Activated CD4-positive, alpha-beta T cell treated with anti-CD3 and anti-CD28 coated beads, Interleukin-2, amount 10 ng/mL, durations not matched to agents 7 days and 5 days (primary cell): ENCODE measurements at regions not wholly inside any gene's neighbourhood (a gene's known extent, or its start where the extent isn't known, plus 50 kb on each side); places are given as distances from the start of the nearest gene placed in this dataset.
"Not testable (repeated sequence)": the region's sequence is repeated elsewhere in the genome, so short reads cannot be mapped to it uniquely, and the experiment has no call there.

Experiments used
- CTCF ChIA-PET: fragments of 350-600 bp; sonication (Branson Sonifier 250); formaldehyde crosslinking; loops from one replicate; lab custom pipeline; 2021; ENCODE audit warnings: antibody characterized with exemption; lab: Charles Lee
- POLR2A ChIA-PET: fragments of 350-600 bp; sonication (Branson Sonifier 250); formaldehyde crosslinking; loops from one replicate; lab custom pipeline; 2021; ENCODE audit warnings: antibody characterized with exemption; lab: Charles Lee
- DNase-seq: peaks from one replicate; pipeline ENCODE4 v3.0.0-alpha.2; 2020
- H3K27ac Mint-ChIP-seq: one replicate; pipeline ENCODE4 v1.8.0; 2021; ENCODE audit warnings: mild to moderate bottlenecking, moderate library complexity, mixed read lengths
- H3K27me3 Mint-ChIP-seq: one replicate; pipeline ENCODE4 v1.8.0; 2021; ENCODE audit warnings: mixed read lengths
- H3K36me3 Mint-ChIP-seq: one replicate; pipeline ENCODE4 v1.8.0; 2021; ENCODE audit warnings: low read depth, mixed read lengths
- H3K4me1 Mint-ChIP-seq: one replicate; pipeline ENCODE4 v1.8.0; 2021; ENCODE audit warnings: mixed read lengths
- H3K4me3 Mint-ChIP-seq: one replicate; pipeline ENCODE4 v1.8.0; 2021; ENCODE audit warnings: mild to moderate bottlenecking, moderate library complexity, mixed read lengths
- H3K9me3 Mint-ChIP-seq: one replicate; pipeline ENCODE4 v1.8.0; 2021; ENCODE audit warnings: mixed read lengths

GRCh38 chrX:3409936-3410335, 63.5 kb upstream of the MXRA5 start:
- H3K36me3 Mint-ChIP-seq, DNase-seq, POLR2A ChIA-PET, H3K27me3 Mint-ChIP-seq, H3K9me3 Mint-ChIP-seq, H3K4me3 Mint-ChIP-seq, H3K4me1 Mint-ChIP-seq, CTCF ChIA-PET, H3K27ac Mint-ChIP-seq: not testable (repeated sequence)

- Mint-ChIP-seq H3K36me3 (no peaks in the 10 kb centered on the region), H3K27ac (no peak overlapping the region), H3K9me3 (no peaks in the 10 kb centered on the region), H3K4me1 (no peaks in the 10 kb centered on the region), H3K27me3 (no peaks in the 10 kb centered on the region), H3K4me3 (no peak overlapping the region)
- no peak for DNase-seq
- CTCF ChIA-PET: no interaction called here
- POLR2A ChIA-PET: no interaction called here
Measured at GRCh38 chrX:3407781-3408180, 61.3 kb upstream of the MXRA5 start.

GRCh38 chrX:3407121-3407520, 60.7 kb upstream of the MXRA5 start:
- Mint-ChIP-seq H3K27ac (no peak overlapping the region), H3K4me1 (no peaks in the 10 kb centered on the region), H3K27me3 (no peaks in the 10 kb centered on the region), H3K36me3 (no peaks in the 10 kb centered on the region), H3K9me3 (no peaks in the 10 kb centered on the region), H3K4me3 (no peak overlapping the region)
- ChIA-PET POLR2A (no interaction called here), CTCF (no interaction called here)
- no peak for DNase-seq

- Mint-ChIP-seq H3K27ac (no peak overlapping the region), H3K36me3 (no peaks in the 10 kb centered on the region), H3K27me3 (no peaks in the 10 kb centered on the region), H3K4me1 (no peaks in the 10 kb centered on the region), H3K4me3 (no peak overlapping the region), H3K9me3 (no peaks in the 10 kb centered on the region)
- DNase-seq: no peak
- POLR2A ChIA-PET: no interaction called here
- CTCF ChIA-PET: no interaction called here
Measured at GRCh38 chrX:3403748-3404147, 57.3 kb upstream of the MXRA5 start.
